Thyroid gland (tissue), 4 donors: ENCODE measurements at regions not wholly inside any gene's neighbourhood (a gene's known extent, or its start where the extent isn't known, plus 50 kb on each side); places are given as distances from the start of the nearest gene placed in this dataset.

Experiments used
- DNase-seq, 2 donors: peaks; one replicate each; pipeline ENCODE4 v3.0.0-alpha.2; 2019
- H3K27ac ChIP-seq, 3 donors: fragments of 200-600 bp; sonication (generic); 1 replicate in 2 of 3; 2 replicates in 1 of 3; pipeline ENCODE4 v1.5.1; 2016 to 2019; ENCODE audit warnings: mild to moderate bottlenecking in 1 of 3, moderate library complexity in 1 of 3
- H3K27me3 ChIP-seq: fragments of 200-600 bp; sonication (generic); one replicate; pipeline ENCODE4 v1.5.1; 2019
- H3K36me3 ChIP-seq, 2 donors: fragments of 200-600 bp; sonication (generic); one replicate each; pipeline ENCODE4 v1.5.1; 2016 to 2019
- H3K4me1 ChIP-seq, 2 donors: fragments of 200-600 bp; sonication (generic); one replicate each; pipeline ENCODE4 v1.5.1; 2017 to 2019
- H3K4me3 ChIP-seq, 3 donors: fragments of 200-600 bp; sonication (generic); replicated peaks in 1 of 3; 1 replicate in 2 of 3; 2 replicates in 1 of 3; pipeline ENCODE4 v1.5.1; 2016; ENCODE audit warnings: mild to moderate bottlenecking in 1 of 3
- H3K9me3 ChIP-seq: fragments of 200-600 bp; sonication (generic); one replicate; pipeline ENCODE4 v1.5.1; 2017
- POLR2A ChIP-seq, 2 donors: fragments of 450-650 bp; IDR thresholded peaks; one replicate each; pipeline ENCODE4 v1.6.1; 2017; ENCODE audit warnings: antibody characterized with exemption in 2 of 2, mild to moderate bottlenecking in 2 of 2, moderate library complexity in 1 of 2
- WGBS, 2 donors: methylation state at CpG; one replicate each; pipeline ENCODE4 v1.1.5; 2017; 5-methylcytosine and 5-hydroxymethylcytosine counted together
- intact Hi-C: fragments of 100-400 bp; cut with DNase I; formaldehyde crosslinking; loops from one replicate; pipeline ENCODE4 v1.15.1; 2023
- TF ChIP-seq, protein P1 (sequence below), 6 experiments: fragments of 200-600 bp in 3 of 6; fragments of 450-650 bp in 3 of 6; sonication (generic) in 3 of 6; IDR thresholded peaks; one replicate each; pipeline ENCODE4 v1.5.1; 2016 to 2019; ENCODE audit warnings: antibody characterized with exemption in 6 of 6, mild to moderate bottlenecking in 2 of 6, inconsistent platforms in 1 of 6, moderate library complexity in 1 of 6

GRCh38 chr2:176536439-176537133, 267.3 kb downstream of the MTX2 start:
- no peak overlapping the region for H3K4me3 ChIP-seq
- no peak for DNase-seq
- no peaks in the 10 kb centered on the region for H3K27me3 ChIP-seq
- no peaks in the 10 kb centered on the region for H3K36me3 ChIP-seq
- H3K27ac ChIP-seq: no peak overlapping the region
- intact Hi-C loops: no loop called here
- whole genome bisulfite sequencing, 2 donors: 86% methylated on average over 3 of the region's 3 CpGs
- TF ChIP-seq POLR2A (IDR thresholded peaks at IDR 0.05): no peak
- TF ChIP-seq, protein P1, sequence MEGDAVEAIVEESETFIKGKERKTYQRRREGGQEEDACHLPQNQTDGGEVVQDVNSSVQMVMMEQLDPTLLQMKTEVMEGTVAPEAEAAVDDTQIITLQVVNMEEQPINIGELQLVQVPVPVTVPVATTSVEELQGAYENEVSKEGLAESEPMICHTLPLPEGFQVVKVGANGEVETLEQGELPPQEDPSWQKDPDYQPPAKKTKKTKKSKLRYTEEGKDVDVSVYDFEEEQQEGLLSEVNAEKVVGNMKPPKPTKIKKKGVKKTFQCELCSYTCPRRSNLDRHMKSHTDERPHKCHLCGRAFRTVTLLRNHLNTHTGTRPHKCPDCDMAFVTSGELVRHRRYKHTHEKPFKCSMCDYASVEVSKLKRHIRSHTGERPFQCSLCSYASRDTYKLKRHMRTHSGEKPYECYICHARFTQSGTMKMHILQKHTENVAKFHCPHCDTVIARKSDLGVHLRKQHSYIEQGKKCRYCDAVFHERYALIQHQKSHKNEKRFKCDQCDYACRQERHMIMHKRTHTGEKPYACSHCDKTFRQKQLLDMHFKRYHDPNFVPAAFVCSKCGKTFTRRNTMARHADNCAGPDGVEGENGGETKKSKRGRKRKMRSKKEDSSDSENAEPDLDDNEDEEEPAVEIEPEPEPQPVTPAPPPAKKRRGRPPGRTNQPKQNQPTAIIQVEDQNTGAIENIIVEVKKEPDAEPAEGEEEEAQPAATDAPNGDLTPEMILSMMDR (IDR thresholded peaks at IDR 0.05): no peak
- no peaks in the 10 kb centered on the region for H3K9me3 ChIP-seq
- no peaks in the 10 kb centered on the region for H3K4me1 ChIP-seq

- TF ChIP-seq, protein P1 (IDR thresholded peaks at IDR 0.05): no peak
- no peak for TF ChIP-seq POLR2A (IDR thresholded peaks at IDR 0.05)
- Histone ChIP-seq H3K4me1 (no peaks in the 10 kb centered on the region), H3K36me3 (no peaks in the 10 kb centered on the region), H3K27ac (no peak overlapping the region), H3K27me3 (no peaks in the 10 kb centered on the region), H3K9me3 (no peaks in the 10 kb centered on the region), H3K4me3 (no peak overlapping the region)
- DNase-seq: no peak
- intact Hi-C loops: no loop called here
- WGBS, 2 donors: 92 to 97% methylated on average over 3 of the region's 3 CpGs
Observed at GRCh38 chr2:176537932-176538331, 268.7 kb downstream of the MTX2 start.

DNA sequence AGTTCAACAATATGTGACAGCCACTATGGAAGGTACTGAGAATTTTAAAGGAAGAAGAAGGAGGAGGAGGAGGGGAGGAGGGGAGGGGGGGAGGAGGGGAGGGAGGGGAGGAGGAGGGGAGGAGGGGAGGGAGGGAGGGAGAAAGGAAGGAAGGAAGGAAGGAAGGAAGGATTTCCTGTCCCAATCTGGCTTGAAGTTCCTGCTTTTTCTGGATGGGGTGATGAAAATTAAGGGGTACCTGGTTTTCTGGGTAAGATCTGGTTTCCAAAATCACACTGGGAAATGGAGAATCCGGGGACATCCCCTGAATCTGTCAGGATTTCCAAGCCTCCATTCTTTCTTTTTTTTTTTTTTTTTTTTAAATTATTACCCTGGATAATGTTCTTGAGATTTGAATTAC, 271.8 kb downstream of the MTX2 start:
- Histone ChIP-seq H3K4me3 (no peak overlapping the region), H3K27ac (no peak overlapping the region), H3K9me3 (no peaks in the 10 kb centered on the region), H3K36me3 (no peaks in the 10 kb centered on the region), H3K27me3 (no peaks in the 10 kb centered on the region), H3K4me1 (no peaks in the 10 kb centered on the region)
- DNase-seq: no peak
- no peak for TF ChIP-seq POLR2A (IDR thresholded peaks at IDR 0.05)
- TF ChIP-seq, protein P1 (IDR thresholded peaks at IDR 0.05): no peak
- intact Hi-C loops: no loop called here
- 69 to 90% methylated on average over 1 of the region's 1 CpG for WGBS, 2 donors

DNA sequence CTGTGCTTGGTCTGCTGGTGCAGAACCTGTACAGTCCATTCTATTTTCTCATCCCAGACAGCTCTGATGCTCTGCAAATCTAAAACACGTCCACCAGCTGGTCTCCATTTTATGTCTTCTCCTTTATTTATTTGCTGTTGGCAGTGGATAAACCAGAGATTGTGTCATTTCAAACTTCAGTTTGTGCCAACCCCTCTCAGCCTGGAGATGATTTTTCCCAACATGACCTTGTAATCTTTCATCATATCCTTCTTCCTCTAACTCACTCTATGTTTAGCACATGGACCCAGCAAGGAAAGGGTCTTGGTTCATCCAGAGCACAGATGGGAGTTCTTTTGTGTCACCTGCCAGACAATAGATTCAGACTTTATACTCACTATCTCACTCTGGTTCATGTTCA, 273.2 kb downstream of the MTX2 start:
- intact Hi-C loops: no loop called here
- H3K4me1 ChIP-seq: no peaks in the 10 kb centered on the region

DNA sequence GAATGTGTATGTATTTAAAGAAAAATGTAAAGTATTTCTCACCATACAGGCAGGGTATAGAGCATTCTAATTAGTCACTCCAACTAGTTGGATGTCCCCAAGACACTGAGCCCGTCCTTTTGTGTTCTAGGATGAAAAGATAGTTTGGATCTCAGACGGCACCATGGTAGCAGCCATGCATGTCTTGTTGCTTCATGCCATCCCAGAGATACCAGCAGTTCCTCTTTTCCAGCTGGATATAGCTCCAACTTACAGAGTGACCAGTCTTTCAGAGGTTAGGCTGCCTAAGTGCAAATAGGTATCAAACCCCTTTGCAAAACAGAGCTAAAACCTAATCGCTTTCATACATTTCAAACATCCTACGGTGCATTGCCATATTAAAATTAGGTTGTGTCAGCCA, 275.3 kb downstream of the MTX2 start:
- intact Hi-C loops: no loop called here
- H3K27me3 ChIP-seq: no peaks in the 10 kb centered on the region
- WGBS, 2 donors: 85 to 88% methylated on average over 4 of the region's 4 CpGs

More for the DNA sequence above, 273.2 kb downstream of the MTX2 start:
- Histone ChIP-seq H3K27ac (no peak overlapping the region), H3K9me3 (no peaks in the 10 kb centered on the region), H3K27me3 (no peaks in the 10 kb centered on the region), H3K4me3 (no peak overlapping the region), H3K36me3 (no peaks in the 10 kb centered on the region)
- WGBS, 2 donors: 77 to 80% methylated on average over 1 of the region's 1 CpG
- no peak for DNase-seq
- no peak for TF ChIP-seq POLR2A (IDR thresholded peaks at IDR 0.05)
- TF ChIP-seq, protein P1 (IDR thresholded peaks at IDR 0.05): no peak

More for the DNA sequence above, 275.3 kb downstream of the MTX2 start:
- TF ChIP-seq, protein P1 (IDR thresholded peaks at IDR 0.05): no peak
- no peak for TF ChIP-seq POLR2A (IDR thresholded peaks at IDR 0.05)
- no peaks in the 10 kb centered on the region for H3K4me1 ChIP-seq
- H3K4me3 ChIP-seq: no peak overlapping the region
- no peaks in the 10 kb centered on the region for H3K9me3 ChIP-seq
- DNase-seq: no peak
- H3K36me3 ChIP-seq: no peaks in the 10 kb centered on the region
- no peak overlapping the region for H3K27ac ChIP-seq
